ENCODE measurements at regions not wholly inside any gene's neighbourhood (a gene's known extent, or its start where the extent isn't known, plus 50 kb on each side); places are given as distances from the start of the nearest gene placed in this dataset.
A peak's percentile ranks its signal among the peaks of the same experiment; 100 is the strongest.
"Not testable (repeated sequence)": the region's sequence is repeated elsewhere in the genome, so short reads cannot be mapped to it uniquely, and the experiment has no call there.

DNA sequence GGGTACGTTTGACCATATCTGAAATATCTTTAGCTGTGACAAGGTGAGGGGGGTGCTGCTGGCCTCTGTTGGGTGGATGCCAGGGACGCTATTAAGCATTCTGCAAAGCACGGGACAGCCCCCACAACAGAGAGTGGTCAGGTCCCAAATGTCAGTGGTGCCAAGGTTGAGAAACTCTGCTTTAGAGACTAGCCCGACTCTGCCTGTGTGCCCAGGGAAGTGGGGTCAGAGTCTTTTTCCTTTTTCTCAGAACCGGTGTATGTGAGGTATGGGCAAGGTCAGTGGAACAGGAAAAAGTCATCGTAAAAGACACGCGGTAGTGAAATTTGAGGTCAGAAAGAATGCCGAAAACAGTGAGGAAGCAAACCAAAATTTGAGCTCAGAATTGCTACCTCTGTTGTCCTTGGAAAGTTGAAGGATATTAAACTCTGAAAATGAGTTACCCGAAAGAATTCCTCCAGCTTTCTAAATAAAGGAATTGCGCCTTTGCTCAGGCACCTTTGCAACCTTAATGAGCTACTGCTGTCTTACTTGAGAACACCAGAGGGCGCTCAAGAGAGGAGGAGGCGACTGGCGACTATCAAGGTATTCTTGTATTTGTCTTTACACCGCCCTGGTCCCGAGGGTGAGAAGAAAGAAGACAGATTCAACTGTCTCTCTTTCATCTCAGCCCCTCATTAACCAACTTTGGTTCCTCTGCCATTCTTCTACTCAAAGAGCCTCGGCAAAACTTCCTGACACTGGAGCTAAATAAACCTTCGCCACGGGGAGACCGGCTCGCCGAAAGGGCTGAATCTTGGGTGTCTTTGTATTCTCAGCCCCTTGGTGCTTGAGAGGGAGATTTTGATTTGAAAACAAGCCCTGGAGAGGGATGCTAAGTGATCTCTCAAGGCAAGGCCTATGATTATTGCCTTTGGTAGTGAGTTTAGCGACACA lies 85.4 kb upstream of the OLIG2 start:
- DNase-seq, result peak; percentile 23

DNA sequence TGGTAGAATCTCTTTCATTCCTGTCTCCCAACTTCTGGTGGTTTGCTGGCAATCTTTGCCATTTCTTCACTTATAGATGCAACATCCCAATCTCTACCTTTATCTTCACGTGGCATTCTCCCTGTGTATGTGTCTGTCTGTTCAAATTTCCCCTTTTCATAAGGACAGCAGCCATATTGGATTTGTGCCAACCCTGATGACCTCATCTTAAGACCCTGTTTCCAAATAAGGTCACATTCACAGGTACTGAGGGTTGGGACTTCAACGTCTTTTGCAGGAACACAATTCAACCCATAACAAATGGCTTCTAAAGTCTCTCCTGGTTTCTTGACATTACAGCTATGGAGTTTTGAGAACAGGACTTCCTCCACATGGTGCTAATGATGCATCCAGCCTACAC lies 84.5 kb upstream of the OLIG2 start:
- DNase-seq, result no peak

DNA sequence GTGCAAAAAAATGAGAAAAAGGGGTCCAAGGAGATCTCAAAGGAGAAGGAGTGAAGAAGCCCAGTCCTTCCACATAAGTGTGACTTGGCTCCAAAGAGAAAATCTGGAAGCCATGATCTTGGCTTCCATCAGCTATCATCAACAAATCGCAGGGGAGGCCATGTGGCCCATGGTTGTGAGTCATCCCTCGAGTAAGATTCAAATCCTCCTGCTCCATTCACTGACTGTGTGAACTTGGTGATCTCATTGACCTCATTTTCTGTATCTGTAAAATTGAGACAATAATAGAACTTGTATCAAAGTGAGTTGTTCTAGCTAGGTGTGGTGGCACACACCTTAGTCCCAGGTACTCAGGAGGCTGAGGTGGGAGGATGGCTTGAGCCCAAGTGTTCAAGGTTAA lies 79.1 kb upstream of the OLIG2 start:
- DNase-seq, result no peak

DNA sequence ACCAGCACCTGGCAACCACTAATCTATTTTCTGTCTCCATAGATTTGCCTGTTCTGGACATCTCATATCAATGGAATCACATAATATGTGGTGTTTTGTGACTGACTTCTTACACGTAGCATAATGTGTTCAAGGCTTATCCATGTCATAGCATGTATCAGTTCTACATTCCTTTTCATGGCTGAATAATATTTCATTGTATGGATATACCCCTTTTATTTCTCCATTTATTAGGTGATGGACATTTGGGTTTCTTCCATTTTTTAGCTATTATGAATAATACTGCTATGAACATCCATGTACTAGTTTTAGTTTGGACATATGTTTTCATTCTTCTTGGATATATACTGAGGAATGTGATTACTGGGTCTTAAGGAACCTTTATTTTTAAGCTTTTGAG lies 78.0 kb upstream of the OLIG2 start:
- DNase-seq, result no peak

DNA sequence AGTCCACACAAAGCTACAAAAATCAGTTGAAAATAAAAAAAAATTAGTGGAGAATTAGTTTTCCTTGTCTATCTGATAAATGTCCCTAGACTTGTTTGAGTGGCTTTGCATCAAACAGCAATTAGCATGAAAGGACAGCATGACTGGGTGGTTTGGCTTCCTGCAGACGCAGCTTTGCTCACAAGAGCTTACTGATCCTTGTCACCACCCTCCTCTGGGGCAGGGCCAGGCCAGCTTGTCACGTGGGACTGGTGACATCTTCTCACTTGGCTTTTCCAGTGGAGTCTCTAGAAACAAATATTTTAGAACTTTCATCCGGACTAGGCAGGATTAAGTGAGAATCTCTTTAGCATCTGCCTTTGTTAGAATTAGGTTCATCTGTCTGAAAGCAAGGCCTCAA lies 76.0 kb upstream of the OLIG2 start:
- no peak for DNase-seq

DNA sequence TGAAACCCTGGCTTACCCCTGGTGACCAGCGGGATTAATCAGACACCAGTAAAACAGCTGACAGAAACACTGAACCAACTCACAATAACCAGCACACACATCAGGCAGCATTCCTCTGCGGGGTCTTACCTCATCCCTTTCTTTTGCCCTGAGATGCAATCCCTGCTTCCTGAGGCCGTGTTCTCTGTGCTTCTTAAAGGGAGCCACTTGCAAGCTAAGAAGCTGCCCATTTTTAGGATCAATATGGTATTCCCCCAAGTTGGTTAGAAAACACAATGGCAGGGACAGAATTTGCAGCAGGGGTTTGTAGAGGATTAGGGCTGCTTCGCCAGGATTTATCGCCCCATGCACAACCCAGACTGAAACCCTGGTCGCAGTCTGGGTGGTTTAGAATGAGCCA lies 74.7 kb upstream of the OLIG2 start:
- no peak for DNase-seq

DNA sequence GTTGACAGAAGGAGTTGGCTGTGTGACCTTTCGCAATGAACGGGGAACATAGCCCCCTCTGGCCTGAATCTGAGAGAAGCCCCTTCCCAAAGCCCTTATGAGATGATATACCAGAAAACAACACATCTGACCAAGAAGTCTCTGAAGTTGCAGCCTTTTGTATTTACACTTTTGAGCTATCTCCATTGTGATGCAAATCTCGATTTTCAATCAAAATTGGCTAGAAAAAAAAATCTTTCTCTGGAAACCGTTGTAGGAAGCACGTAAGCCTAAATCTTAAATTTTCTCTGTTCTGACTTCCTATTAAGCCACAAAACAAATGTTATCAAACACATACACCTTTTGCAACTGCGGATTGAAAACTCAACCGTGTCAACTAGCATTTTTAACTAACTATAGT lies 71.4 kb upstream of the OLIG2 start:
- no peak for DNase-seq

DNA sequence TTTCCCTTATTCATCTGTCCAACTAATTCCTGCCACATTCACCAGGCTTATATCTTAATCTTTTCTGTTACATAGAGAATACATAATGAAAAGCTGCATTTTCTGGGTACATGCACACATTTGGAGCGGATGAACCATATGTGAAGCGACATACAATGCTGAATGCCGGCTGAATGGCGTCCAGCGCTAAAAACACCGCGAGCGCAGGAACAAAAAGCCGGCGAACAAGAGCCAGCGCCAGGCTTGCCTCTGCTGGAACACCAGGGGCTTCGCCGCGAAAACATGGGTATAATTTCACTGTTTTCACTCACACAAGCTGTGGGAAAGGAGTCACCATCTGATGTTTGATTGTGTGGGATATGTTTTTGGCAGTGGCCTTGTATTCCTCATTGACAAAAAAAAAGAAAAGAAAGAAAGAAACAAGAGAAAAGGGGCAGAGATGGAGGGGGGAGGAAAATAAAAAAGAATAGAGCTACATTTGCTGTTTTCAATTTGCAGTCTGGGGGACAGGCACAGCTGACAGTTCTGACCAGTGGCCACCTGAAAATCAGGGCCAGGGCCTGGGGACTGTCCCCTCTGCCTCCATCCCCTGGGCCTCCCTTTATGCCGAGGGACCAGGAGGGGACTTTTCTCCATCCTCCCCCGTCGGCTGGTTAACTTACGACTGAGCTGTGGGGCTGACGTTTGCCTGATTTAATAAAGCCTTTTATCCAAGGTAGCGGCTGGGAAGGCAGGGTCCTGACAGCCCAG lies 70.2 kb upstream of the OLIG2 start:
- DNase-seq, result no peak

DNA sequence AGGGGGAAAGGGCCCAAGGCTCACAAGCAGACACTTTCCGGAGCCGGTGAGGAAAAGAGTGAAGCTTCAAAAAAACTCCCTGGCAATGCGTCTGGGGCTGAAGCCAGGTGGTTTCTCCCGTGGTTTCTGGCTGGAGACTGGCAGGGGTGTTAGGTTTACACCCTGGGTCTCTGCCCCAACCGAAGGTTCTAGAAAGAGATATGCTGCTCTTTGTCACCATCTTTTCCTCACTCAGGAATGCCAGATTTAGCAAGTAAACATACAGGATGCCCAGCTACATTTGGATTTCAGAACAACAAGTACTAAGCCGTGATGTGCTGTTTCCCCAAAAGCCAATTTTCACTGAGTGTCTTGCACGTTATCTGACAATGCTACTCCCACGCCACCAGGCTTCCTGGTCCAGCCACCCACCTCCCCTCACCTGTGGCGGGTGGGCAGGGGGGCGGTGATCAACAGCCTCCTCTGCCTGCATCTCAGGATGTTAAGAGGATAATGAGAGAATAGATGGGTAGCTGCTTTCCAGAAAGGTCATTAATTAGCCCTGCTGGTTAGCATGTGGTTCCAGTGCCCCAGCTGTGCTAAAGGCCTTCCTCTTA lies 69.6 kb upstream of the OLIG2 start:
- DNase-seq, result no peak

DNA sequence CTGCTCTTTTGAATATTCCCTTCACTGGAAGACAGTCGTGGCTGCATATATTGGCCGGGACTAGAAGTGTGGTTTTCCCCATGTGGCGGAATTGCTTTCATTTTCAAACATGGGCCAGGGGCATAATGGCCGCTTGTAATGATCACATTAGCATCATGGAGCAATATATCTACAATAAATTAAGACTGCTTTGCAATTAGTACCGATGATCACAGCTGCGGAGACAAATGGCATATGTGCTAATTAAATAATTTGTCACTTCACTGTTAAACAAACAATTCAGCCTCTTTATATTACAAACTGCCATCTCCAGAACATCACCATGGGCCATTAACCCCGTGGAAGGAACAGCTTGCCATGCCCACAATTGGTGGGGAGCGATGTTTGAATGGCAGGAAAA lies 68.2 kb upstream of the OLIG2 start:
- DNase-seq, result no peak

DNA sequence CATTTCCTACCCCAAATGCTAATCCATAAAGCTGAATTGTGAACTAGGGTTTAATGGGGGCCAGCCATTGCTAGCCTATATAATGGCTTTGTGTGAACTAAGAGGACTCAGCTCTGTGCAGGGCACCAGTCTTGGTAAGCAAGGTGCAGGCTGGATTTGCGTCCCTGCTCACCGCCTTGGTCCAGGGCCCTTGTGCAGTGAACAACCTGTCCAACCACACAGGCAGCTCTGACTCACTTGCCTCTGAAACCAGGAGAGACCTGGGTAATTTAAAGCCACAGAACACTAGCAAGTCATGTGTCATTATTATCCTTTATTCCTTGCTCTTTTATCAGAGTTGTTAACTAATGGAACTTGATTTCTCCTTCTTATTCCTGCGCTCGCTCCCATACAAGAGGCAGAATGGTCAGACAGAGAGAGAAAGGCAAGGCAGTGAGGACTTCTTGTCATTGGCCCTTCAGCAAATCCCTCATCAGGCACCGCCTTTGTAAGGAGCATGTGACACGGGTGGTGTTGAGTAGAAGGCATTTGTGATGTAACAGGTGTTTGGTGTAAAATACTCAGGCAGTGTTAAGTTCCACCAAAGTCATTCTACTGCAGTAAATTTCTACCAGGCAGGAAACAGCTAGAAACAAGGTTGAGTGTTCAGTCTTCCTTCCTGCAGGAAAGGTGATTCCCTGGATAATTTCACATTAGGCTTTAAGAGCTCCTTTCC lies 67.3 kb upstream of the OLIG2 start:
- DNase-seq, result no peak

DNA sequence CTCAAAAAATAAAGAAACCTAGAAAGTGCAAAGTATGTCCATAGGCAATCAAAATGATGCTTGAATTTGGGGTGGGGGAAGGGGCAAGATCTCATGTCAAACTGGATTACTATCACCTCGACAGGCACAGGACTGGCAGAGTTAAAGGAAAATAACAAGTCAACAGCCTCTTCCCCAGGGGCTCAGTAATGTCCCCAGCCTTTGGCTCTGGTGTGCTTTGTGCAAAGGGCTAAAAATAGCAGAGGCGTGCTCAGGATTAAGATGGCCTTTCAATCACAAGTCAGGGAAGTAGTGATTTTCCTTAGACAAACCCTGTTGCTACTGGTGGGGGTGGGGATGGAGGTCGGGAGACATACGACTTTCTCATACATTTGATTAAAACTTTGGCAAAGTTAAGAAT lies 63.5 kb upstream of the OLIG2 start:
- DNase-seq, result no peak

DNA sequence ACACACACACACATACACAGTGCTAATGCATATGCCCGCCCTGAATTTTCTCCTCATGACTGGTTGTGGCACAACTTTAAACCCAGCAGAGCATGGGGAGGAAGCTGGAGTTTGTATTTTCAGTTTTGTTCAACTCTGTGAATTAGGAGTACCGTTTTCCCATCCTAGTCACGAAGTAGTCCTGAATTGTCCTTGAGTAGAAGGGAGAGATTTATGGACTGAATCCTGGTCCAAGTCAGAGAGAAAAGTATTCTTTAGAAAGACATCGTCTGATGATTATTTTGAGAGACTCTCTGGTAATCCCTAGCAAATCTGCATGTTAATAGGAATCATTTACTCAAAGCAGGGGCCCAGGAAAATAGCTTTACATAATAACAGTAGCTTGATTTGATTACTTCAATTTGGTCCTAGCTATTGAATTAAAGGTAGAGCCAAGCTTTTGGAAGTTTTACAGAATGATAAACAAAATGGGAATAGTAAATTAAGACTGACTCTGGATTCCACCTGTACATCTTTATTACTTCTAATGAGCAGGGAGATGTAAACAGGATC lies 60.5 kb upstream of the OLIG2 start:
- no peak for DNase-seq

DNA sequence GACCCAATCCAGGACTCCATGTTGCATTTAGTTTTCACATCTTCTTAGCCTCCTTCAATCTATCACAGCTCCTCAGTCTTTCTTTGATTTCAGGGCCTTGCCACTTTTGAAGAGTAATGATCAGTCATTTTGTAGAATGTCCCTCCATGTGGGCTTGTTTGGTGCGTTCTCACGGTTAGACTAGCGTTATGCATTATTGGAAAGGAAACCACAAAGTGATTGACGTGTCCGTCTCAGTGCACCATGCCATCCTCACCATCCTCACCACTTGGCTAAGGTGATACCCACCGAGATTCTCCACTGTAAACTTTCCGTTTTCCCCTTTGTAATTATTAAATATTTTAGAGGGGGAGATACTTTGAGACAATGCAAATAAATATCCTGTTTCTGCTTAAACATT lies 59.6 kb upstream of the OLIG2 start:
- DNase-seq, result no peak

DNA sequence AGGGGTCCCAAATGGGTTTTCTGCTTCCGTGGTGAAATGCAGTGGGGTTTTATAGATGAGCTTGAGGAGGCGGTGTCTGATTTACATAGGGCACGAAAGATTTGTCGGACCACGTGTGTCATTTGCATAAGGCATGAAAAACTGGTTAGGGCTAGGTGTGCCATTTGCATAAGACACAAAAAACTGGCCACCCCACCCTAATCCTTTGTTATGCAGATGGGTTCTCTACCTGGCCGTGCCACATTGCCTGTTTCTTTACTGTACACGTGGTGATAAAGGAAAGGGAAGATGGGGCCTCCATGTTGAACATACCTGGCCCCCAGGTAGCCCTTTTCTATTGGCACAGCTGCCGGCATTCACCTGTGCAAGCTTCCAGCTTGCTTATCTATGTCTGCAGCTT lies 57.6 kb upstream of the OLIG2 start:
- not testable (repeated sequence) for DNase-seq

DNA sequence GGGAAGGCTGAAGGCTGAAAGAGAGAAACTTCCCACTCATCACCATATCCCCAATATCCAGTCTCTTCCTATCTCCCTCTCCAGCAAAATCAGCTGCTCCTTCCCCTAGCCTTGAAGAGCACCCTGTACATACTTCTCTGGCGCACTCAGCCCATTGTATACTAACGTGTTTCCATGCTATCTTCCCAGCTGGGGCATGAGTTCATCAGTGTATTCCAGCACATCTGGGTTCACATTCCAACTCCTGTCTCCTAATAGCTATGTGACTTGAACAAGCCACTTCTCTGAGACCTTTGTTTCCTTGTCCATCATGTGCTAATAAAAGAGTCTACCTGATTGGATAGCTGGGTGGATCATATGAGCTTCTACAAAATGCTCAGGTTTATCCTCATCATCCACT lies 51.1 kb upstream of the OLIG2 start:
- no peak for DNase-seq

DNA sequence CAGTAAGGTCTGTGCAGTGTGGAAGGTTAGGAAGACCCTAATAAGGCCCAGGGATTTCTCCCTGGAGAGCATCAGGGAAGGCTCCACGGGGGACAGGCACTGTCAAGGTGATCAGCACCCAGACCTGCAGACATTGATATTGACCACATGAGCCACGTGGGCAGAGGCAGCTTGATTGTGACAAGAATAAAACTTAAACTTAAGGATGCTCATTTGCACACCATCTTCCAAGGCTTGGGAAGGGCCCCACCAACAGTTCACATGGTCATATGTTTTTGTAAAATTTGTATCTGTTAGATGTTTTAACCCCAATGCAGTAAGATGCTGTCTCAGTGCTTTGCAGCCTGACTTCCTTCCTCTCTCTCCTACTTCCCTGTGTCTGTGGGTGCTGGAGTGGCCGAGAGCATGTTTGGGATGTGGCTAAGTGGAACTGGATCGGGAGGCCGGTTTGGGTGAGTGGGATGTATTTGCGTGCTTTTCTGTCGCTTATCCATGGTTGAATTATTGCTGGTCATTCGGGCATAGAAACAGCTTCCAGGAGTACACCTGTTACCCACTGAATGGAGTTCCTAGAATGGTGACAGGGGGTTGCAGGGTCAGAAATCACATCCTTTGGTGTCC lies 49.8 kb upstream of the OLIG2 start:
- no peak for DNase-seq

Measured in NCI-H774 (cell line).